GM23248 (cell line): ENCODE measurements at regions not wholly inside any gene's neighbourhood (a gene's known extent, or its start where the extent isn't known, plus 50 kb on each side); places are given as distances from the start of the nearest gene placed in this dataset.

Experiments
- DNase-seq: peaks from one replicate; pipeline ENCODE4 v3.0.0-alpha.2; 2015
- H2AFZ ChIP-seq: fragments of 200-600 bp; sonication (generic); 2 replicates; pipeline ENCODE4 v1.6.1; 2016; ENCODE audit warnings: antibody characterized with exemption
- H3F3A ChIP-seq: fragments of 200-600 bp; sonication (generic); 2 replicates; pipeline ENCODE4 v1.6.1; 2016; ENCODE audit warnings: mild to moderate bottlenecking, antibody characterized with exemption, mixed run types; ENCODE audit not compliant: insufficient read depth
- H3K27ac ChIP-seq: fragments of 200-600 bp; sonication (generic); 2 replicates; pipeline ENCODE4 v1.5.1; 2016; ENCODE audit warnings: mild to moderate bottlenecking
- H3K27me3 ChIP-seq: fragments of 200-600 bp; sonication (generic); replicated peaks from 2 replicates; pipeline ENCODE4 v1.6.1; 2016; ENCODE audit warnings: mild to moderate bottlenecking; ENCODE audit not compliant: insufficient read depth
- H3K36me3 ChIP-seq: fragments of 200-600 bp; sonication (generic); 2 replicates; pipeline ENCODE4 v1.6.1; 2016; ENCODE audit warnings: low read depth, mild to moderate bottlenecking
- H3K4me1 ChIP-seq: fragments of 200-600 bp; sonication (generic); 2 replicates; pipeline ENCODE4 v1.6.1; 2016; ENCODE audit warnings: mild to moderate bottlenecking; ENCODE audit not compliant: insufficient read depth
- H3K4me2 ChIP-seq: fragments of 200-600 bp; sonication (generic); one replicate; pipeline ENCODE4 v1.6.1; 2016; ENCODE audit warnings: mild to moderate bottlenecking; ENCODE audit not compliant: unreplicated experiment
- H3K4me3 ChIP-seq: fragments of 200-600 bp; sonication (generic); 2 replicates; pipeline ENCODE4 v1.5.1; 2016; ENCODE audit warnings: mild to moderate bottlenecking
- H3K79me2 ChIP-seq: fragments of 200-600 bp; sonication (generic); 2 replicates; pipeline ENCODE4 v1.6.1; 2016; ENCODE audit warnings: mild to moderate bottlenecking; ENCODE audit not compliant: insufficient read depth
- H3K9ac ChIP-seq: fragments of 200-600 bp; sonication (generic); 2 replicates; pipeline ENCODE4 v1.6.1; 2016; ENCODE audit warnings: mild to moderate bottlenecking
- H3K9me2 ChIP-seq: fragments of 200-600 bp; sonication (generic); 2 replicates; pipeline ENCODE4 v1.6.1; 2016; ENCODE audit warnings: mixed run types, mild to moderate bottlenecking, moderate library complexity; ENCODE audit not compliant: insufficient read depth
- H3K9me3 ChIP-seq: fragments of 200-600 bp; sonication (generic); one replicate; pipeline ENCODE4 v1.6.1; 2017; ENCODE audit warnings: low read depth
- H4K20me1 ChIP-seq: fragments of 200-600 bp; sonication (generic); 2 replicates; pipeline ENCODE4 v1.6.0; 2016; ENCODE audit not compliant: insufficient read depth
- EZH2 ChIP-seq: fragments of 200-600 bp; sonication (generic); IDR thresholded peaks from 2 replicates; pipeline ENCODE4 v1.6.1; 2018; ENCODE audit warnings: antibody characterized with exemption, mild to moderate bottlenecking; ENCODE audit not compliant: insufficient read depth, poor library complexity, severe bottlenecking
- EZH2phosphoT487 ChIP-seq: fragments of 200-600 bp; sonication (generic); IDR thresholded peaks from 2 replicates; pipeline ENCODE4 v1.6.1; 2018; ENCODE audit warnings: antibody characterized with exemption, moderate library complexity, mild to moderate bottlenecking, low read depth; ENCODE audit not compliant: insufficient read depth
- WGBS, 2 experiments: methylation state at CpG; one replicate each; pipeline ENCODE4 v1.1.6; 2015 to 2017; ENCODE audit warnings: low lambda C conversion rate in 2 of 2, low coverage in 1 of 2; ENCODE audit errors: missing lambda C conversion rate in 2 of 2; 5-methylcytosine and 5-hydroxymethylcytosine counted together
- in situ Hi-C: fragments of 300-500 bp; cut with MboI; formaldehyde crosslinking; loops from 2 replicates; pipeline ENCODE4 v1.15.0; 2020

- WGBS, 2 experiments = 24 to 29% methylated on average over 1 of the region's 1 CpG
- H4K20me1 ChIP-seq = no peaks in the 10 kb centered on the region
- no peaks in the 10 kb centered on the region for H3K36me3 ChIP-seq
- no peaks in the 10 kb centered on the region for H3K9me2 ChIP-seq
- no peaks in the 10 kb centered on the region for H3K27me3 ChIP-seq
- no peak overlapping the region for H2AFZ ChIP-seq
- H3K4me1 ChIP-seq = no peaks in the 10 kb centered on the region
- no peak overlapping the region for H3K4me2 ChIP-seq
- no peak for TF ChIP-seq EZH2
- no peak for TF ChIP-seq EZH2phosphoT487
- no peak overlapping the region for H3K4me3 ChIP-seq
- H3K79me2 ChIP-seq = no peaks in the 10 kb centered on the region
- no peak overlapping the region for H3K9ac ChIP-seq
- H3F3A ChIP-seq = no peaks in the 10 kb centered on the region
- no peaks in the 10 kb centered on the region for H3K9me3 ChIP-seq
- in situ Hi-C loops = no loop called here
- no peak overlapping the region for H3K27ac ChIP-seq
- no peak for DNase-seq
Observed at GRCh38 chr3:139839014-139839413, 96.0 kb upstream of the CLSTN2 start.

- H3K36me3 ChIP-seq = no peaks in the 10 kb centered on the region
- TF ChIP-seq EZH2phosphoT487 = no peak
- no peak for TF ChIP-seq EZH2
- H3K27ac ChIP-seq = no peak overlapping the region
- no peak overlapping the region for H3K9ac ChIP-seq
- no peak for DNase-seq
- 19% methylated on average over 3 of the region's 3 CpGs for WGBS, 2 experiments
- no peaks in the 10 kb centered on the region for H4K20me1 ChIP-seq
- no peak overlapping the region for H3K4me2 ChIP-seq
- no peaks in the 10 kb centered on the region for H3K9me2 ChIP-seq
- H3K27me3 ChIP-seq = no peaks in the 10 kb centered on the region
- in situ Hi-C loops = no loop called here
- no peak overlapping the region for H2AFZ ChIP-seq
- no peak overlapping the region for H3K4me3 ChIP-seq
- H3K4me1 ChIP-seq = no peaks in the 10 kb centered on the region
- H3K79me2 ChIP-seq = no peaks in the 10 kb centered on the region
- H3K9me3 ChIP-seq = no peaks in the 10 kb centered on the region
- H3F3A ChIP-seq = no peaks in the 10 kb centered on the region
Observed at GRCh38 chr3:139838269-139838957, 96.6 kb upstream of the CLSTN2 start.

- Histone ChIP-seq H3K36me3 (no peaks in the 10 kb centered on the region), H3K27ac (no peak overlapping the region), H2AFZ (no peak overlapping the region), H3F3A (no peaks in the 10 kb centered on the region), H3K9ac (no peak overlapping the region), H3K27me3 (no peaks in the 10 kb centered on the region), H3K9me3 (no peaks in the 10 kb centered on the region), H3K4me3 (no peak overlapping the region), H3K79me2 (no peaks in the 10 kb centered on the region), H4K20me1 (no peaks in the 10 kb centered on the region), H3K9me2 (no peaks in the 10 kb centered on the region), H3K4me1 (no peaks in the 10 kb centered on the region), H3K4me2 (no peak overlapping the region)
- WGBS, 2 experiments = 32 to 35% methylated on average over 4 of the region's 4 CpGs
- TF ChIP-seq EZH2phosphoT487 (no peak), EZH2 (no peak)
- no peak for DNase-seq
- in situ Hi-C loops = no loop called here
Observed at GRCh38 chr3:139836698-139837464, 98.1 kb upstream of the CLSTN2 start.

GRCh38 chr3:139835830-139836683, 98.9 kb upstream of the CLSTN2 start:
- no peak for DNase-seq
- H3K27ac ChIP-seq = no peak overlapping the region
- no peaks in the 10 kb centered on the region for H3K36me3 ChIP-seq
- no peak overlapping the region for H3K4me2 ChIP-seq
- no peaks in the 10 kb centered on the region for H3K4me1 ChIP-seq
- H3K4me3 ChIP-seq = no peak overlapping the region
- no peaks in the 10 kb centered on the region for H3K79me2 ChIP-seq
- in situ Hi-C loops = no loop called here
- no peaks in the 10 kb centered on the region for H3F3A ChIP-seq
- TF ChIP-seq EZH2 (no peak), EZH2phosphoT487 (no peak)
- H3K9me3 ChIP-seq = no peaks in the 10 kb centered on the region
- no peak overlapping the region for H3K9ac ChIP-seq
- H2AFZ ChIP-seq = no peak overlapping the region
- WGBS, 2 experiments = 9 to 12% methylated on average over 7 of the region's 7 CpGs
- H3K9me2 ChIP-seq = no peaks in the 10 kb centered on the region
- no peaks in the 10 kb centered on the region for H4K20me1 ChIP-seq
- no peaks in the 10 kb centered on the region for H3K27me3 ChIP-seq
